ENCODE measurements at regions not wholly inside any gene's neighbourhood (a gene's known extent, or its start where the extent isn't known, plus 50 kb on each side); places are given as distances from the start of the nearest gene placed in this dataset.

DNA sequence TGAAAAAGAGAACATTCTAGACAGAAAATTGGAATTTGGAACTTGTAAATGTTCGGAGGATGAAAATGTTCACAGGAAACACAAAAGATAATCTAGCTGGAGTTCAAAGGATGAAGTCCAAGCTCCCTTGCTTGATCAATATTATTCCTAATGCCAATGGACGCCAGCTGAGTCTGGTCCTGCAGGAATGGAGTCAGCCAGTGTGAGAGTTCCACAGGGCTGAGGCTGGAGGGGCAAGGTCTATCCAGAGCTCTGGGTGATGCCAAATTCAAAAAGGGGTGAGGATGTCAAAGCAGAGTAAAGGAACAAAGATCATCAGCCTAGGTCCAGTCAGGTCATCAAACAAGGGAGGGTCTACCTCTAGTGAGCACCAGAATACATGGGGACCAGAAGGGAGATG lies 78.5 kb upstream of the CTNNA2 start:
- H3K27ac Mint-ChIP-seq = no peak overlapping the region
- no peaks in the 10 kb centered on the region for H3F3A ChIP-seq (replicated peaks; ENCODE audit: low read depth)

More for the DNA sequence above, 78.5 kb upstream of the CTNNA2 start:
- Histone ChIP-seq H3K36me3 (ENCODE audit: insufficient read depth) (no peaks in the 10 kb centered on the region), H3K79me2 (replicated peaks; ENCODE audit: insufficient read depth) (no peaks in the 10 kb centered on the region), H3K27ac (ENCODE audit: low read depth) (no peak overlapping the region), H3K9me2 (ENCODE audit: insufficient read depth) (peaks cover 10% of the 10 kb centered on the region), H4K20me1 (replicated peaks; ENCODE audit: insufficient read depth) (no peaks in the 10 kb centered on the region), H3K4me1 (ENCODE audit: insufficient read depth) (peaks cover 19% of the 10 kb centered on the region), H2AFZ (peak overlapping the region; percentile 28; the same call in 1 of the 2 replicates), H3K27me3 (ENCODE audit: insufficient read depth) (no peaks in the 10 kb centered on the region), H3K4me3 (no peak overlapping the region), H3K4me2 (no peak overlapping the region)
- no peaks in the 10 kb centered on the region for H3K36me3 Mint-ChIP-seq (ENCODE audit: low read depth)
- H3K9me3 Mint-ChIP-seq = no peaks in the 10 kb centered on the region
- ATAC-seq = no peak
- no peaks in the 10 kb centered on the region for H3K27me3 Mint-ChIP-seq (ENCODE audit: insufficient read depth, low read depth, poor library complexity)
- H3K4me3 Mint-ChIP-seq = no peak overlapping the region
- no peak for TF ChIP-seq JUNB (IDR thresholded peaks at IDR 0.05; ENCODE audit: unreplicated experiment)
- no peak for TF ChIP-seq STAT1 (IDR thresholded peaks at IDR 0.05; ENCODE audit: unreplicated experiment)
- TF ChIP-seq ZNF331 (CRISPR knock-in tag; IDR thresholded peaks at IDR 0.05; ENCODE audit: low read depth) = no peak
- TF ChIP-seq, protein P1, sequence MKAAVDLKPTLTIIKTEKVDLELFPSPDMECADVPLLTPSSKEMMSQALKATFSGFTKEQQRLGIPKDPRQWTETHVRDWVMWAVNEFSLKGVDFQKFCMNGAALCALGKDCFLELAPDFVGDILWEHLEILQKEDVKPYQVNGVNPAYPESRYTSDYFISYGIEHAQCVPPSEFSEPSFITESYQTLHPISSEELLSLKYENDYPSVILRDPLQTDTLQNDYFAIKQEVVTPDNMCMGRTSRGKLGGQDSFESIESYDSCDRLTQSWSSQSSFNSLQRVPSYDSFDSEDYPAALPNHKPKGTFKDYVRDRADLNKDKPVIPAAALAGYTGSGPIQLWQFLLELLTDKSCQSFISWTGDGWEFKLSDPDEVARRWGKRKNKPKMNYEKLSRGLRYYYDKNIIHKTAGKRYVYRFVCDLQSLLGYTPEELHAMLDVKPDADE (IDR thresholded peaks at IDR 0.05) = no peak
- no peak for TF ChIP-seq EZH2 (IDR thresholded peaks at IDR 0.05; ENCODE audit: low read depth, unreplicated experiment)
- TF ChIP-seq, protein P2, sequence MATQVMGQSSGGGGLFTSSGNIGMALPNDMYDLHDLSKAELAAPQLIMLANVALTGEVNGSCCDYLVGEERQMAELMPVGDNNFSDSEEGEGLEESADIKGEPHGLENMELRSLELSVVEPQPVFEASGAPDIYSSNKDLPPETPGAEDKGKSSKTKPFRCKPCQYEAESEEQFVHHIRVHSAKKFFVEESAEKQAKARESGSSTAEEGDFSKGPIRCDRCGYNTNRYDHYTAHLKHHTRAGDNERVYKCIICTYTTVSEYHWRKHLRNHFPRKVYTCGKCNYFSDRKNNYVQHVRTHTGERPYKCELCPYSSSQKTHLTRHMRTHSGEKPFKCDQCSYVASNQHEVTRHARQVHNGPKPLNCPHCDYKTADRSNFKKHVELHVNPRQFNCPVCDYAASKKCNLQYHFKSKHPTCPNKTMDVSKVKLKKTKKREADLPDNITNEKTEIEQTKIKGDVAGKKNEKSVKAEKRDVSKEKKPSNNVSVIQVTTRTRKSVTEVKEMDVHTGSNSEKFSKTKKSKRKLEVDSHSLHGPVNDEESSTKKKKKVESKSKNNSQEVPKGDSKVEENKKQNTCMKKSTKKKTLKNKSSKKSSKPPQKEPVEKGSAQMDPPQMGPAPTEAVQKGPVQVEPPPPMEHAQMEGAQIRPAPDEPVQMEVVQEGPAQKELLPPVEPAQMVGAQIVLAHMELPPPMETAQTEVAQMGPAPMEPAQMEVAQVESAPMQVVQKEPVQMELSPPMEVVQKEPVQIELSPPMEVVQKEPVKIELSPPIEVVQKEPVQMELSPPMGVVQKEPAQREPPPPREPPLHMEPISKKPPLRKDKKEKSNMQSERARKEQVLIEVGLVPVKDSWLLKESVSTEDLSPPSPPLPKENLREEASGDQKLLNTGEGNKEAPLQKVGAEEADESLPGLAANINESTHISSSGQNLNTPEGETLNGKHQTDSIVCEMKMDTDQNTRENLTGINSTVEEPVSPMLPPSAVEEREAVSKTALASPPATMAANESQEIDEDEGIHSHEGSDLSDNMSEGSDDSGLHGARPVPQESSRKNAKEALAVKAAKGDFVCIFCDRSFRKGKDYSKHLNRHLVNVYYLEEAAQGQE (IDR thresholded peaks at IDR 0.05; ENCODE audit: unreplicated experiment) = no peak
- no peak for TF ChIP-seq POLR2AphosphoS5 (IDR thresholded peaks at IDR 0.05; ENCODE audit: low read depth)
- TF ChIP-seq, protein P3, sequence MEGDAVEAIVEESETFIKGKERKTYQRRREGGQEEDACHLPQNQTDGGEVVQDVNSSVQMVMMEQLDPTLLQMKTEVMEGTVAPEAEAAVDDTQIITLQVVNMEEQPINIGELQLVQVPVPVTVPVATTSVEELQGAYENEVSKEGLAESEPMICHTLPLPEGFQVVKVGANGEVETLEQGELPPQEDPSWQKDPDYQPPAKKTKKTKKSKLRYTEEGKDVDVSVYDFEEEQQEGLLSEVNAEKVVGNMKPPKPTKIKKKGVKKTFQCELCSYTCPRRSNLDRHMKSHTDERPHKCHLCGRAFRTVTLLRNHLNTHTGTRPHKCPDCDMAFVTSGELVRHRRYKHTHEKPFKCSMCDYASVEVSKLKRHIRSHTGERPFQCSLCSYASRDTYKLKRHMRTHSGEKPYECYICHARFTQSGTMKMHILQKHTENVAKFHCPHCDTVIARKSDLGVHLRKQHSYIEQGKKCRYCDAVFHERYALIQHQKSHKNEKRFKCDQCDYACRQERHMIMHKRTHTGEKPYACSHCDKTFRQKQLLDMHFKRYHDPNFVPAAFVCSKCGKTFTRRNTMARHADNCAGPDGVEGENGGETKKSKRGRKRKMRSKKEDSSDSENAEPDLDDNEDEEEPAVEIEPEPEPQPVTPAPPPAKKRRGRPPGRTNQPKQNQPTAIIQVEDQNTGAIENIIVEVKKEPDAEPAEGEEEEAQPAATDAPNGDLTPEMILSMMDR (conservative IDR thresholded peaks at IDR 0.05; ENCODE audit: low read depth in 2 of 2) = no peak
- no peak for TF ChIP-seq ZNF114 (CRISPR knock-in tag; IDR thresholded peaks at IDR 0.05)
- TF ChIP-seq, protein P4, sequence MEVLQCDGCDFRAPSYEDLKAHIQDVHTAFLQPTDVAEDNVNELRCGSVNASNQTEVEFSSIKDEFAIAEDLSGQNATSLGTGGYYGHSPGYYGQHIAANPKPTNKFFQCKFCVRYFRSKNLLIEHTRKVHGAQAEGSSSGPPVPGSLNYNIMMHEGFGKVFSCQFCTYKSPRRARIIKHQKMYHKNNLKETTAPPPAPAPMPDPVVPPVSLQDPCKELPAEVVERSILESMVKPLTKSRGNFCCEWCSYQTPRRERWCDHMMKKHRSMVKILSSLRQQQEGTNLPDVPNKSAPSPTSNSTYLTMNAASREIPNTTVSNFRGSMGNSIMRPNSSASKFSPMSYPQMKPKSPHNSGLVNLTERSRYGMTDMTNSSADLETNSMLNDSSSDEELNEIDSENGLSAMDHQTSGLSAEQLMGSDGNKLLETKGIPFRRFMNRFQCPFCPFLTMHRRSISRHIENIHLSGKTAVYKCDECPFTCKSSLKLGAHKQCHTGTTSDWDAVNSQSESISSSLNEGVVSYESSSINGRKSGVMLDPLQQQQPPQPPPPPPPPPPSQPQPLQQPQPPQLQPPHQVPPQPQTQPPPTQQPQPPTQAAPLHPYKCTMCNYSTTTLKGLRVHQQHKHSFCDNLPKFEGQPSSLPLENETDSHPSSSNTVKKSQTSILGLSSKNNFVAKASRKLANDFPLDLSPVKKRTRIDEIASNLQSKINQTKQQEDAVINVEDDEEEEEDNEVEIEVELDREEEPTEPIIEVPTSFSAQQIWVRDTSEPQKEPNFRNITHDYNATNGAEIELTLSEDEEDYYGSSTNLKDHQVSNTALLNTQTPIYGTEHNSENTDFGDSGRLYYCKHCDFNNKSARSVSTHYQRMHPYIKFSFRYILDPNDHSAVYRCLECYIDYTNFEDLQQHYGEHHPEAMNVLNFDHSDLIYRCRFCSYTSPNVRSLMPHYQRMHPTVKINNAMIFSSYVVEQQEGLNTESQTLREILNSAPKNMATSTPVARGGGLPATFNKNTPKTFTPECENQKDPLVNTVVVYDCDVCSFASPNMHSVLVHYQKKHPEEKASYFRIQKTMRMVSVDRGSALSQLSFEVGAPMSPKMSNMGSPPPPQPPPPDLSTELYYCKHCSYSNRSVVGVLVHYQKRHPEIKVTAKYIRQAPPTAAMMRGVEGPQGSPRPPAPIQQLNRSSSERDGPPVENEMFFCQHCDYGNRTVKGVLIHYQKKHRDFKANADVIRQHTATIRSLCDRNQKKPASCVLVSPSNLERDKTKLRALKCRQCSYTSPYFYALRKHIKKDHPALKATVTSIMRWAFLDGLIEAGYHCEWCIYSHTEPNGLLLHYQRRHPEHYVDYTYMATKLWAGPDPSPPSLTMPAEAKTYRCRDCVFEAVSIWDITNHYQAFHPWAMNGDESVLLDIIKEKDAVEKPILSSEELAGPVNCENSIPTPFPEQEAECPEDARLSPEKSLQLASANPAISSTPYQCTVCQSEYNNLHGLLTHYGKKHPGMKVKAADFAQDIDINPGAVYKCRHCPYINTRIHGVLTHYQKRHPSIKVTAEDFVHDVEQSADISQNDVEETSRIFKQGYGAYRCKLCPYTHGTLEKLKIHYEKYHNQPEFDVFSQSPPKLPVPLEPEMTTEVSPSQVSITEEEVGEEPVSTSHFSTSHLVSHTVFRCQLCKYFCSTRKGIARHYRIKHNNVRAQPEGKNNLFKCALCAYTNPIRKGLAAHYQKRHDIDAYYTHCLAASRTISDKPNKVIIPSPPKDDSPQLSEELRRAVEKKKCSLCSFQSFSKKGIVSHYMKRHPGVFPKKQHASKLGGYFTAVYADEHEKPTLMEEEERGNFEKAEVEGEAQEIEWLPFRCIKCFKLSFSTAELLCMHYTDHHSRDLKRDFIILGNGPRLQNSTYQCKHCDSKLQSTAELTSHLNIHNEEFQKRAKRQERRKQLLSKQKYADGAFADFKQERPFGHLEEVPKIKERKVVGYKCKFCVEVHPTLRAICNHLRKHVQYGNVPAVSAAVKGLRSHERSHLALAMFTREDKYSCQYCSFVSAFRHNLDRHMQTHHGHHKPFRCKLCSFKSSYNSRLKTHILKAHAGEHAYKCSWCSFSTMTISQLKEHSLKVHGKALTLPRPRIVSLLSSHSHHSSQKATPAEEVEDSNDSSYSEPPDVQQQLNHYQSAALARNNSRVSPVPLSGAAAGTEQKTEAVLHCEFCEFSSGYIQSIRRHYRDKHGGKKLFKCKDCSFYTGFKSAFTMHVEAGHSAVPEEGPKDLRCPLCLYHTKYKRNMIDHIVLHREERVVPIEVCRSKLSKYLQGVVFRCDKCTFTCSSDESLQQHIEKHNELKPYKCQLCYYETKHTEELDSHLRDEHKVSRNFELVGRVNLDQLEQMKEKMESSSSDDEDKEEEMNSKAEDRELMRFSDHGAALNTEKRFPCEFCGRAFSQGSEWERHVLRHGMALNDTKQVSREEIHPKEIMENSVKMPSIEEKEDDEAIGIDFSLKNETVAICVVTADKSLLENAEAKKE (CRISPR knock-in tag; IDR thresholded peaks at IDR 0.05) = no peak
- TF ChIP-seq CREB1 (CRISPR knock-in tag; IDR thresholded peaks at IDR 0.05; ENCODE audit: low read depth) = no peak
- no peak for TF ChIP-seq NANOG (IDR thresholded peaks at IDR 0.05; ENCODE audit: borderline replicate concordance)
- TF ChIP-seq EZH2phosphoT487 (IDR thresholded peaks at IDR 0.05; ENCODE audit: unreplicated experiment) = no peak
- no peak for DNase-seq (ENCODE audit: low spot score)
- H3K4me1 Mint-ChIP-seq = peaks cover 18% of the 10 kb centered on the region
